Ascending aorta (tissue), 2 donors: ENCODE measurements at regions not wholly inside any gene's neighbourhood (a gene's known extent, or its start where the extent isn't known, plus 50 kb on each side); places are given as distances from the start of the nearest gene placed in this dataset.

Experiments
- DNase-seq, 2 donors: peaks; one replicate each; pipeline ENCODE4 v3.0.0-alpha.2; 2019; ENCODE audit warnings: low spot score in 2 of 2
- H3K27ac ChIP-seq, 2 donors: fragments of 200-600 bp; sonication (generic); one replicate each; pipeline ENCODE4 v1.5.1; 2016 to 2017; ENCODE audit warnings: mild to moderate bottlenecking in 1 of 2
- H3K27me3 ChIP-seq: fragments of 200-600 bp; sonication (generic); one replicate; pipeline ENCODE4 v1.5.1; 2017
- H3K36me3 ChIP-seq, 2 donors: fragments of 200-600 bp; sonication (generic); one replicate each; pipeline ENCODE4 v1.5.1; 2016
- H3K4me1 ChIP-seq, 2 donors: fragments of 200-600 bp; sonication (generic); one replicate each; pipeline ENCODE4 v1.5.1; 2016 to 2017; ENCODE audit warnings: mild to moderate bottlenecking in 1 of 2
- H3K4me3 ChIP-seq, 2 donors: fragments of 200-600 bp; sonication (generic); one replicate each; pipeline ENCODE4 v1.5.1; 2016 to 2017; ENCODE audit warnings: mild to moderate bottlenecking in 1 of 2
- H3K9me3 ChIP-seq, 2 donors: fragments of 200-600 bp; sonication (generic); one replicate each; pipeline ENCODE4 v1.5.1; 2016
- CTCF ChIP-seq, 3 experiments: fragments of 200-600 bp in 2 of 3; fragments of 450-650 bp in 1 of 3; sonication (generic) in 2 of 3; IDR thresholded peaks; one replicate each; pipeline ENCODE4 v1.5.1; 2016 to 2019; ENCODE audit warnings: antibody characterized with exemption in 3 of 3, mild to moderate bottlenecking in 1 of 3, moderate library complexity in 1 of 3
- intact Hi-C: fragments of 100-400 bp; cut with DNase I; formaldehyde crosslinking; loops from one replicate; pipeline ENCODE4 v1.15.1; 2023

- intact Hi-C loops: no loop called here
- no peak for DNase-seq
- TF ChIP-seq CTCF (IDR thresholded peaks at IDR 0.05): no peak
- Histone ChIP-seq H3K4me3 (no peak overlapping the region), H3K36me3 (no peaks in the 10 kb centered on the region), H3K4me1 (no peaks in the 10 kb centered on the region), H3K27ac (no peak overlapping the region), H3K27me3 (peaks cover 10% of the 10 kb centered on the region), H3K9me3 (no peaks in the 10 kb centered on the region)
Measured at GRCh38 chr6:27684264-27685211, 211.6 kb upstream of the ZNF184 start.

GRCh38 chr6:27679964-27680694, 207.2 kb upstream of the ZNF184 start:
- TF ChIP-seq CTCF (IDR thresholded peaks at IDR 0.05): no peak
- Histone ChIP-seq H3K36me3 (no peaks in the 10 kb centered on the region), H3K27me3 (peaks cover 10% of the 10 kb centered on the region), H3K27ac (no peak overlapping the region), H3K4me3 (peak overlapping the region in 1 of 2 donors; percentile 2), H3K9me3 (no peaks in the 10 kb centered on the region), H3K4me1 (no peaks in the 10 kb centered on the region)
- intact Hi-C loops: no loop called here
- DNase-seq: no peak

GRCh38 chr6:27679308-27679963, 206.5 kb upstream of the ZNF184 start:
- Histone ChIP-seq H3K27ac (no peak overlapping the region), H3K9me3 (no peaks in the 10 kb centered on the region), H3K36me3 (no peaks in the 10 kb centered on the region), H3K4me1 (no peaks in the 10 kb centered on the region), H3K4me3 (peak overlapping the region in 1 of 2 donors; percentile 2), H3K27me3 (peaks cover 10% of the 10 kb centered on the region)
- no peak for DNase-seq
- intact Hi-C loops: no loop called here
- TF ChIP-seq CTCF (IDR thresholded peaks at IDR 0.05): no peak

GRCh38 chr6:27678469-27678868, 205.6 kb upstream of the ZNF184 start:
- no peaks in the 10 kb centered on the region for H3K36me3 ChIP-seq
- intact Hi-C loops: no loop called here
- H3K27ac ChIP-seq: no peak overlapping the region
- H3K27me3 ChIP-seq: peaks cover 10% of the 10 kb centered on the region
- H3K9me3 ChIP-seq: no peaks in the 10 kb centered on the region
- no peak overlapping the region for H3K4me3 ChIP-seq
- TF ChIP-seq CTCF (IDR thresholded peaks at IDR 0.05): no peak
- H3K4me1 ChIP-seq: no peaks in the 10 kb centered on the region
- no peak for DNase-seq

GRCh38 chr6:27674882-27675281, 202.0 kb upstream of the ZNF184 start:
- Histone ChIP-seq H3K4me3 (no peak overlapping the region), H3K4me1 (no peaks in the 10 kb centered on the region), H3K27me3 (no peaks in the 10 kb centered on the region), H3K27ac (no peak overlapping the region), H3K9me3 (no peaks in the 10 kb centered on the region), H3K36me3 (no peaks in the 10 kb centered on the region)
- no peak for TF ChIP-seq CTCF (IDR thresholded peaks at IDR 0.05)
- DNase-seq: no peak
- intact Hi-C loops: no loop called here
